HG02759 (cell line): ENCODE measurements at regions not wholly inside any gene's neighbourhood (a gene's known extent, or its start where the extent isn't known, plus 50 kb on each side); places are given as distances from the start of the nearest gene placed in this dataset.

Source experiments
- ATAC-seq: cut with Tn5 transposase; IDR thresholded peaks from one replicate; pipeline ENCODE4 v1.9.1; 2021; ENCODE audit warnings: mild to moderate bottlenecking, moderate library complexity; ENCODE audit not compliant: unreplicated experiment

GRCh38 chr5:152337484-152337883 lies 67.6 kb downstream of the NMUR2 start:
- ATAC-seq: no peak

GRCh38 chr5:152335461-152335860 lies 69.6 kb downstream of the NMUR2 start:
- no peak for ATAC-seq

GRCh38 chr5:152332716-152333460 lies 72.2 kb downstream of the NMUR2 start:
- ATAC-seq: no peak

- no peak for ATAC-seq
Observed at GRCh38 chr5:152331718-152332117, 73.4 kb downstream of the NMUR2 start.

GRCh38 chr5:152331006-152331405 lies 74.1 kb downstream of the NMUR2 start:
- no peak for ATAC-seq

GRCh38 chr5:152329761-152330283 lies 75.3 kb downstream of the NMUR2 start:
- no peak for ATAC-seq

GRCh38 chr5:152329207-152329606 lies 75.9 kb downstream of the NMUR2 start:
- no peak for ATAC-seq

- ATAC-seq: no peak
Observed at GRCh38 chr5:152315942-152316341, 89.1 kb downstream of the NMUR2 start.

- ATAC-seq: no peak
Observed at GRCh38 chr5:152314196-152314829, 90.8 kb downstream of the NMUR2 start.

GRCh38 chr5:152309926-152310450 lies 95.1 kb downstream of the NMUR2 start:
- no peak for ATAC-seq

- ATAC-seq: no peak
Observed at GRCh38 chr5:152306386-152306785, 98.7 kb downstream of the NMUR2 start.

GRCh38 chr5:152305525-152305924 lies 99.6 kb downstream of the NMUR2 start:
- ATAC-seq: no peak

- ATAC-seq: no peak
Observed at GRCh38 chr5:152303841-152304240, 101.2 kb downstream of the NMUR2 start.

- ATAC-seq: no peak
Observed at GRCh38 chr5:152297866-152298265, 107.2 kb downstream of the NMUR2 start.

GRCh38 chr5:152293189-152293588 lies 111.9 kb downstream of the NMUR2 start:
- no peak for ATAC-seq

GRCh38 chr5:152290181-152290580 lies 114.9 kb downstream of the NMUR2 start:
- ATAC-seq: no peak

- ATAC-seq: no peak
Observed at GRCh38 chr5:152288917-152289595, 116.0 kb downstream of the NMUR2 start.

GRCh38 chr5:152288499-152288898 lies 116.6 kb downstream of the NMUR2 start:
- no peak for ATAC-seq

GRCh38 chr5:152285764-152286163 lies 119.3 kb downstream of the NMUR2 start:
- no peak for ATAC-seq

GRCh38 chr5:152282331-152282730 lies 122.7 kb downstream of the NMUR2 start:
- ATAC-seq: no peak

- no peak for ATAC-seq
Observed at GRCh38 chr5:152277936-152278335, 127.1 kb downstream of the NMUR2 start.

GRCh38 chr5:152274224-152274623 lies 130.9 kb downstream of the NMUR2 start:
- ATAC-seq: no peak
